HG03095 (cell line): ENCODE measurements at regions not wholly inside any gene's neighbourhood (a gene's known extent, or its start where the extent isn't known, plus 50 kb on each side); places are given as distances from the start of the nearest gene placed in this dataset.

Source experiments
- ATAC-seq: cut with Tn5 transposase; IDR thresholded peaks from one replicate; pipeline ENCODE4 v1.9.1; 2021; ENCODE audit warnings: moderate library complexity; ENCODE audit not compliant: unreplicated experiment

DNA sequence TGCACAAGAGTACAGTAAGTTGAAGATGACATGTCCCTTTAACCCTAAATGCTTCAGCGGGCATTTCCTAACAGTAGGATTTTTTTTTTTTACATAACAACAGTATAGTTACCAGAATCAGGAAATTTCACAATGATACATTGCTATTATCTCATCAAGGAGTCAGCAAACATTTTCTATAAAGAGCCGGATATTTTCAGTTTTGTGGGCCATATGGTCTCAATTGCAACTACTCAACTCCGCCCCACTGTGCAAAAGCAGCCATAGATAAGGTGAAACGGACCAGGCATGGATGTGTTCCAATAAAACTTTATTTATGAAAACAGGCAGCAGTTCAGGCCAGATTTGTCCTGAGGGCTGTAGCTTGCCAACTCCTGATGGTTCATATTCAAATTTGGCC, 130.6 kb downstream of the SMAD6 start:
- ATAC-seq: no peak

DNA sequence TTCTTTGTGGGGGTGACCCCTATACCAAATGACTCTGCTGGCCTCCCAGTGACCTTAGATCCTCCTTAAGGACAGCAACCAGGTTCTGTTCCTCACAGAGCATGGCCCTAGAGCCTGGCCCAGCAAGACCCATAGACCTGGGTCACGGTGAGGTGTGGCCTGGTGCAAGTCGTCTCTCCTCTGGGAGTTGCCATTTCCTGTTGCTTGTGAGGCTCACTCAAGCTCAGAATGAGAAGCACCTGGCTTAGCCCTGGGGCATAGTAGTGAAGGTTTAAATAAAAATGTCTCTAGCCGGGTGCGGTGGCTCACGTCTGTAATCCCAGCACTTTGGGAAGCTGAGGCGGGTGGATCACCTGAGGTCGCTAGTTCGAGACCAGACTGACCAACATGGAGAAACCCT, 131.3 kb downstream of the SMAD6 start:
- ATAC-seq: no peak

DNA sequence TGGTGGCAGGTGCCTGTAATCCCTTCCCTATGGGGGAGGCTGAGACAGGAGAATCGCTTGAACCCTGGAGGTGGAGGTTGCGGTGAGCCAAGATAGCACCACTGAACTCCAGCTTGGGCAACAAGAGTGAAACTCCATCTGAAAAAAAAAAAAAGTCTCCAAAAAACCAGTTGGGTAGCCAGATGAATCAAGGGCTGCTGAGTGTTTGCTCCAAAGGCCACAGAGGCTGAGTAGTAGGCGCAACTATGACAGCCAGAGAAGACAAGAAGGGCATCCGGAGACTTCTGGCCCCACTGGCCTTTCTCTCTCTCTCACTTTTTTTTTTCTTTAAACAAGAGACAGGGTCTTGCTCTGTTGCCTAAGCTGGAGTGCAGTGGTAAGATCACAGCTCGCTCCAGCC, 131.8 kb downstream of the SMAD6 start:
- no peak for ATAC-seq

DNA sequence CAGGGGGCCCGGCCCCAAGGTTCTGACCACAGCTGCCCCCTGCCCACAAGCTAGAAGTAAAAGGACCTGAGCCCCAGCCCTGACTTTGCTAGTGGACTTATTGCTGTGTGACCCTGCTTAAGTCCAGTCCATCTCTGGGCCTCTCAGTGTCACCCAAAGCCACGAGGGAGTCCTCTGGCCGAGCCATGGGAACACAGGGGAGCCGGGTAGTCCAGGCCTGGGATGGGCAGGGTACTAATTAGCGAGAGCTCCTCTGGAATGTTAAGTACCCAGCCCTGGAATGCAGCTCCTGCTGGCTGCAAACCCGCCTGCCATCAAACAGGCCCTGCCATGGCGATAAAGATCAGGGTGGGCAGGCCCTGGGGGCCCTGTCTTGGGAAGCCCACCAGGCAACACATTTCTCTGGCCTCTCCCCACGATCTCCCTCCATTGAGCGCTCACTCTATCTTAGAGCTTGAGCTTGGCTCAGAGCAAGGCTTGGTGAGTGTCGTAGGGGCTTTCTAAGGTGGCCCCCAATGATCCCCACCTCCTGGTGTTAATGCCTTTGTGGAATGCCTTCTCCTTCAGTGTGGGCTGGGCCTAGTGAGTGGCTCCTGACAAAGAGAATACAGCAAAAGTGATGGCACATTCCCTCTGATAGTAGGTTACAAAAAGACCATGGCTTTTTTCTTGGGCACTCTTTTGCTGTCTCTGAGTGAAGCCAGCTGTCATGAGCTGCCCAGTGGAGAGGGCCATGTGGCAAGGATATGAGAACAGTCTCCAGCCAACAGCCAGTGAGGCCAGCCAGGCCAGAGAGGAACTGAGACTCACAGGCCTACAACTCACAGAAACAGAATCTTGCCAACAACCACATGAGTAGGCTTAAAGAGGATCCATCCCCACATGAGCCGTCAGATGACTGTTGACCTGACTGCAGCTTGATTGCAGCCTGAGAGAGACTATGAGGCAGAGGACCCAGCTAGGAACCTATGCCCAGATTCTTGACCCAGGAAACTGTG, 133.1 kb downstream of the SMAD6 start:
- ATAC-seq: no peak

DNA sequence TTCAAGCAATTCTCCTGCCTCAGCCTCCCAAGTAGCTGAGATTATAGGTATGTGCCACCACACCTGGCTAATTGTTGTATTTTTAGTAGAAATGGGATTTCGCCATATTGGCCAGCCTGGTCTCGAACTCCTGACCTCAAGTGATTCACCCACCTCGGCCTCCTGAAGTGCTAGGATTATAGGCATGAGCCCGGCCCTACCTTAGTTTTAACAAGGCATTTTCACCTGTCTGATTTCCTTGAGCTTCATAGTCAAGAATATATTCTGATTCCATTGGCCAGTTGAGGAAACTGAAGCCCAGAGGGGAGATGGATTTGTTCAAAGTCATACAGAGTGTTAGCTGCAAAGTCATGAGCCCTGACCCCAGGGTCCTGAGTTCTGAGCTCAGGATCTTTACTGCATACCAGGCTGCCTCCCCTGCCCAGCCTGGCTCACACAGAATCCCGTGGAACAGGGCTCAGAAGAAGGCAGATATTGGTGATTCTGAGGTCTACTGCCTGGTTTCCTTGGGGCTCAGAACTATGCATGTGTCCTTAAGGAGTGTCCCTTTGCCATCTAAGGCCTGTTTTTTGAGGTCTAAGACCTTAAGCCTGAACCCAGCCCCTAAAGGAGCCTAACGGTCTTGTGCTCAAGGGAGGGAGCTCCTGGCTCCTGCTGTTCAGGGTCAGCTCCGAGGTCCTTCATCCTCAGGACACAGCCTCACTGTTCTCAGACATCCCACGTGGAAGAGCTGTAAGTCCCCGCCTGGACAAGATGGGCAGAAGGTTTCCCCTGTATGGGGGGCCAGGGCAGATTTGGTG, 134.4 kb downstream of the SMAD6 start:
- no peak for ATAC-seq

DNA sequence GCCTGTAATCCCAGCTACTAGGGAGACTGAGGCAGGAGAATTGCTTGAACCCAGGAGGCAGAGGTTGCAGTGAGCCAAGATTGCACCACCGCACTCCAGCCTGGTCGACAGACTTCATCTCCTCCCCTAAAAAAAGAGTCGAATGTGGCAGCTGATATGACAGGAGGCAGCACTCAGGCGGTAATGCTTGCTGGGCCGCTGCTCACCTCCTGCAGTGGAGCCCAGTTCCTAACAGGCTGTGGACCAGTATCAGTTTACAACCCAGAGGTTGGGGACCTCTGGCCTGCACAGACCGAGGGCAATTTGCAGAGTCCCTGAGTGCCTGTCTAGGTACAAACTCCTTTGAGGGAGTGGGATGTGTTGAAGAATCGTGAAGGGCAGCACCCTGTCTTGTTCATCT, 136.2 kb downstream of the SMAD6 start:
- ATAC-seq: no peak

DNA sequence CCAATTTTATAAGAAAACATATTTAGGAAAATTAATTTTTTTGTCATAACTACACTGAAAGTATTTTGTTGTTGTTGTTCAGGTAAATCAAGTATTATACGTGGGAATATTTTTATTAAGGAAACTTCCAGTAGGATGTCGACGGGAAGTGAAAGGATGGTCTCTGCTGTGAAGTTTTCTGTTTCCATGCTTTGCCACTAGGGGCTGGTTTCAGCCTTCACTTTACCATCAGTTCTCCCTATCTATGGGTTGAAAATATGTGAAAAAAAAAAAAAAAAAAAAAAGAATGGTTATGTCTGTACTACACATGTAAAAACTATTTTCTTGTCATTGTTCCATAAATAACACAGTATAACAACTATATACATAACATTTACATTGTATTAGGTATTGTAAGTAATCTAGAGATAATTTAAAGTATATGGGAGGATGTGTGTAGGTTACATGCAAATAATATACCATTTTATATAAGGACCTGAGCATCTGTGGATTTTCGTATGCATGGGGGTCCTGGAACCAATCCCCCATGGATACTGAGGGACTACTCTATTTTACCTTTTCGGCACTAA, 136.7 kb downstream of the SMAD6 start:
- no peak for ATAC-seq

DNA sequence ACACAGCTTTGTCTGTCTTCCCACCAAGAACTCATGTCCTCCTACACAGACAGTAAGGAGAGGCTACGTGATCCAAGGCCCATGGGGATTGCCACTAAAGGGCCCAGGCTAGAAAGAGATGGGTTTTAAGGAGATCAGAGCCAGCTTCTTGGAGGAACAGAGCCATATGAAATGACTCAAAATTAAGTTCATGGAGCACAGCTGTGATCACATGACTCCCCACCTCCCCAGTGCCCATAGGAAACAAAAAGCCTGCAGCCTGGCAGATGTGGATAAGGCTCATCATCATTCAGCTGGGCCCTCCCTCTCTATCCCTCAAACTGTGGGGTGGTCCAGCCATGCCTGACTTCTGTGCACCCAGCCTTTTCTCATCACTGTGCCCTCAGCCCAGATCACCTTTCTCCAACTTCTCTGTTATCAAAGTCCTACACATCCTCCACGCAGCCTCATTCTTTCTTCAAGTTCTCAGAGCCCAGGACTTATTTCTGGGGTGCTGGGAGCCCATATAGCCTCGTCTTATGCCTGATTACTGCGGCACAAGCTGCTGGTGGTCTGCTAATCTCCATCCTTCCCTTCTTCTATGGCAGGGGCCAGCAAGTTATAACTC, 137.6 kb downstream of the SMAD6 start:
- no peak for ATAC-seq

DNA sequence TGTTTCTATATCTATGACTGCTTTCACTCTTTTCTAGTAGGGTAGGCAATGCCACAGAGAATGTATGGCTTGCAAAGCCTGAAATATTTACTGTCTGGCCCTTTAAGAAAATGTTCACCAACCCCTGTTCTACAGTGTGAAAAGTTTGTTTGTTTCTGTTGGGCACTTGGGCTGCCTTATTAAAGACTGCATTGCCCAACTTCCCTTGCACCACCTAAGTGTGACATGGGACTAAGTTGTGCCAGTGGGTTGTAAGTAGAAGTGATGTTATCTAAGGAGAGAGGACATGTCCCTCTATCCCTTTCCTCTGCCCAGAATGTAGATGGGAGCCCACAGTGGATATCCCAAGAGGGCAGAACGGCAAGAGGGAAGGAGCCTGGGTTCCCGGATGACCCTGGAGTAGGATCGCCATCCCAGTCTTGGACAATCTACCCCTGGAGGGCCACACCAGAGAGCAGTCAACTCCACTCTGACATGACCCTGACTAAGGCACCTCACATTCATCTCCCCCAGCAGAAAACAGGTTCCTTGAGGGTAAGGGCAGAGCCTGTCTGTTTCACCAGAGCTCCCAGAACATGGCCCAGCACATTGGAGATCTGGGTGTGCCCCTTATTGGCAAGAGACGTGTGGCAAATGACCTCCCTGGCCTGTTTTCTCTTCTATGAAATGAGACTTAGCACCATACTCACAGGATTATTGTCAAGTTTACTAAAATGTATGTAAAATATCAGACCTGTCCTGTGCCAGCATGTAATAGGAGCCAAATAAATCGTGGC, 138.8 kb downstream of the SMAD6 start:
- no peak for ATAC-seq

DNA sequence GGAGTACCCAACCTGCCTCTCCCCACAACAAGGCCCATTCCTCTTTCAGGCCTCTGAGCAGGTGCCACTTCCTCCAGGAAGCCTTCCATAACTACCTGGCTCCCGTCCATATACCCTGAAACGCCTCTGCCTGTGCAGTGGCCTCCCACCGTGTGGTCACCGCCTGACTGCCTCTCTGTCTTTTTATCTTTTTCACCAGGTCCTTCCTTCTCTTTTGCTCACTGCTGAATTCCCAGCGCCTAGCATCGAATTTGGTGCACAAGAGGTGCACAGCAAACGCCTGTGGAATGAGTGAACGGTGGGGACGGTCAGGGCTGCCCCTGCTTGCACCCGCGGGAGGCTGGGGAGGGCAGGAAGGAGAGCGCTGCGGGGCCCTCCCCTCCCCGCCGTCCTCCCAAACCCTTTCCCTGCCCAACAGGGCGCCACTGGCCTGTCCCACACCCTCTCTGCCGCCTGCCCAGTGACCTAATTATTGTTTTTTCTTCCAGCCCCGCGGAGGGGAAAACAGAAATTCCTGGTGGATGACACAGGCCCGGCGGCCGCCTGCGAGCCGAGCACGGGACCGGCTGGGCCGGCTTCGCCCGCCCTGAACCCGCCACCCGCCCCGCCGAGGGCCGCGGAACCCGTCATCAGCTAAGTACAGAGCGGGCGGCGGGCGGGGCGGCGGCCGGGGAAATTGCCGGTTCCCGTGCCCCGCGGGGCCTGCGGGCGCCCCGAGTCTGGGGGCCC, 140.1 kb downstream of the SMAD6 start:
- no peak for ATAC-seq

DNA sequence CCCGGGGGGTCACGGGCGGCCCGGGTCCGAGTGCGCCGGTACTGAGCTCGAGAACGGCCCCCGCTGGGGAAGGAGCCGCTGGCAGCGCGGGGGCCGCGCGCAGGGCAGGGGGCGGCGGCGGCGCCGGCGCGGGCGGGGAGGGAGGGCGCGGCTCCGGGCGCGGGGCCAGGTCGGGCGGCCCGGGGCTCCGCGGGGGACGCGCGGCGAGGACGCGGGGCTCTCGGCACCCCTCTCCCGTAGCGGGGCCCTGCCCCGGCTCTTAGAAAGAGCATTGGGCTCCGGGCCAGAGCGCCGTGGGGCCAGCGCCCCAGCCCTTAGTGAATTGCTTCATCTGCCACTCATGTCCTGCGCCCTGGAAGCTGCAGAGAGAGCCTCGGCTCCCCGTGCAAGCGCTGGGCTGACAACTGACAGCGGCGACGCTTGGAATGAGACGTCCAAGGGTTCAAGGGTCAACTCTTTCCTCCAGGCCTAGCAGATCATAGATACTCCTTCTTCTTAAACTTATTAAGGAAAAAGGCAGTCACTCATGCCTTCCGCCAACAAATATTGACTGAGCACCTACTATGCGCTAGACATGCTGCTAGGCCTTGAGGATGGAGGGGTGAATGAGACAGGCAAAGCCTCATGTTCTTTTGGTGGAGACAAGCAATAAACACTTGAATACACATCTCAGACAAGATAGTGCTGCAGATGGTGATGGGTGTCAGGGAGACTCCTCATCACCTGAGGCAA, 140.8 kb downstream of the SMAD6 start:
- ATAC-seq: no peak

DNA sequence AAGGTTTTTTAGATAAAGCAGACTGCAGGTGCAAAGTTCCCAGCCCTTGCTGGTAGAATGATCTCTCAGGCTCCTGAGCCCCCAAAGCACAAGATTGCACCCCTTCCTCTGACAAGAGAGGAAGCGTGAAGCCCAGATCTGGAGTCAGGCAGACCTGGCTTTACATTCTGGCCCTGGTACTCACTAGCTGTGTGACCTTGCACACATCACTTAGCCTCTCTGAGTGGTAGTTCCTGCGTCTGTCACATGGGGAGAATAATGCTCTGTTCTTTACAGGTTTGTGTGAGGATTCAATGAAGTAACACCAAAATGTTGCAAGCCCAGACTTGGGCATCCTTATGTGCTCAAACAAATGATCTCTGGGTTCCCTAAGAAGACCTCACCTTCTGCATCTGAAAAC, 141.5 kb downstream of the SMAD6 start:
- no peak for ATAC-seq

DNA sequence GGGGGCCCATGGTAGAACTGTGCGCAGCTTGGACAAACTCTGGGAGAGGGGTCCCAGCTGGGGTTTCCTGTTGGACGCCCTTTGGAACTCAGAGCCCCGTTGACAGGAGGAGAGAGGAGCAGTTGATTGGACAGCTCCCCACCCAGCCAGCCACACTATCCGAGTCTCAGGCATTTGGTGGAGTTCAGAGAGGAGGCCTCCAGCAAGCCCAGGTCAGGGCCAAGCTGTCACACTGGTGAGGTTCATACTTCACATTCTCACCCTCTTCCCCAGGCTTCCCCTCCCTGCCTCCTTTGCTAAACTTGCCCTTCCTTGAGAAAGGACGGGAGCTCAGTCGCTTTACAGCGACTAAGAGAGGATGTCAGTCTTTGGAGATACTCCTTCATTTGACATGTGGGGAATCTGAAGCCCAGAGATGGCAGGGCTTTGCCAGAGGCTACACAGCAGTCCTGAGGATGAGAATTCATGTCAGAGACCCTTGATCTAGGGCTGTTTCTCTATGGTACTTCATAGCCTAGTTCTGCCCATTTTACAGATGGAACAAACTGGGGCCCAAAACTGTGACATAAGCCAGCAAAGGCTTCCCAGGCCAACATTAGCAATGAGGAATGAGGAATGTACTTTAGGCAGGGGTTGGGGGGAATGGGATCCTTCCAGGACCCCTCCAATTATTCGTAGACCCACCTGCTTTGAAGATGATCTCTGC, 142.2 kb downstream of the SMAD6 start:
- no peak for ATAC-seq

DNA sequence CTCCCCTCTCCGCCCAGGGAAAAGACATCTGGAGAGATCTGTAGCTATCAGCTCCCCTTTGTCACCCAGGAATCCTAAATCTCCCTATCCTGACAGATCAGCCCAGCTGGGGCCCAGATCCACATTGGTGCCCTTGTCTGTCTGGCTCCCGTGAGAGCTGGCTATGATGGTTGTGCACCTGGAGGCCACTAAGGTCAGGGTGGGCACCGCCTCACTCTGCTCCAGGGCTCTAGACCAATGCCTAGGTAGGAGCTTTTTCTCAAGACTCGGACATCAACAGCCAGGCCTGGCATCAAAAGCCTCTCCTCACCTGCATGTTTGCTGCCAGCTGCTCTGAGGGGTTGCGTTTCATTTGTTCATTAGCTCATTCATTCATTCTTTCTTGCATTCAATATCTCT, 142.7 kb downstream of the SMAD6 start:
- ATAC-seq: no peak

DNA sequence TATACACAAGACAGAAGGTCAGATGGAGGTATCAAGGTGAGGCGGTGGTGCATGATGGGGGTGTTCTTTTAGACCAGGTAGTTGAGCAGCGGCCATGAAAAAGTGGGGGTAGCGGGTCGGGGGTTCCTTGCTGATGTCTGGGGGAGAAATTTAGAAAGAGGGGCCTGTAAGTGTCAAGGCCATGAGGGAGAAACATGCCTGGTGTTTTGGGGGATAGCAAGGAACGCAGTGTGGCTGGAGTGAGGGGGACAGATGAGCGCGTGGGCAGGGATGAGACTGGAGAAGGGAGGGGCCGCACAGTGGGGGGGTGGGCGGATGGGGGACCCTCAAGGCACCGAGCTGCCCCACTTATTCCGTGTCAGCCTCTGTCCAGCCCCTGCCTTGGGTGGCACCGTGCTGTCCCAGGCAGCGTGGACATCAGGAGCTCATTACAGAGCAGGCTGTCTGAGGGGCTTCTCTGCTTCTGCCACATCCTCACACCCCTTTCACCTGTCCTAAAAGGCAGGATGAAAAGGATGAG, 143.3 kb downstream of the SMAD6 start:
- no peak for ATAC-seq

DNA sequence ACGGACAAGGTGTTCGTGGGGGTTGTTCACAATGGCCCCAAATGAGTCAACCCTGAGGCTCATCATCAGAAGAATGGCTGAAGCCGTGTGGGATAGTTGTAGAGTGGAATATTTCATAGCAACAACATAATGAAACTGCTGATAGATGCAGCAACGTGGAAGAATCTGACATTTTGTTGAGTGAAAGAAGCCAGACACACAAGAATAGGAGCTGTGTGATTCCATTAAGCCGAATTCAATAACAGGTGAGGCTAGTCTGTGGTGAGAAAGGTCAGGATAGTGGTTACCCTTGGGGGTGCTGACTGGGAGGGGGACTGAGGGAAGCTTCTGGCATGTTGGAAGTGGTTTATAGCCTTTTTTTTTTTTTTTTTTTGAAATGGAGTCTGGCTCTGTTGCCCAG, 144.0 kb downstream of the SMAD6 start:
- ATAC-seq: no peak

DNA sequence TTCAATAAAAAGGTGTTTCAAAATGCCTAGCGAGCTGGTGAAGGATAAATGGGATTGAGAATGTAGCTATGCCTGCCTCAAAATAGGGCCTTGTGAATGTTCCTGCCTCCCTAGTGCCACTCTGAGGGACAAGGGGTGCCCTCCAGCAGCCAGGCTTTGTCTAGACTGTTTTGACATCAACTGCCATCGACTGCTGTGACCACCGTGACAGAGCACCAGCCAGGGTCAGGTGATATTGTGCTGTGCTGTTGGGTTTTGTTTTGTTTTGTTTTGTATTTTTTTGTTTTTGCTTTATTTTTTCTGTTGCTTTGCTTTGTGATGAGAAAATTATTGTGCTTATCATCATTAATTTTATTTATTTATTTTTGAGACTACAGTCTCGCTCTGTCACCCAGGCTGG, 144.8 kb downstream of the SMAD6 start:
- no peak for ATAC-seq

DNA sequence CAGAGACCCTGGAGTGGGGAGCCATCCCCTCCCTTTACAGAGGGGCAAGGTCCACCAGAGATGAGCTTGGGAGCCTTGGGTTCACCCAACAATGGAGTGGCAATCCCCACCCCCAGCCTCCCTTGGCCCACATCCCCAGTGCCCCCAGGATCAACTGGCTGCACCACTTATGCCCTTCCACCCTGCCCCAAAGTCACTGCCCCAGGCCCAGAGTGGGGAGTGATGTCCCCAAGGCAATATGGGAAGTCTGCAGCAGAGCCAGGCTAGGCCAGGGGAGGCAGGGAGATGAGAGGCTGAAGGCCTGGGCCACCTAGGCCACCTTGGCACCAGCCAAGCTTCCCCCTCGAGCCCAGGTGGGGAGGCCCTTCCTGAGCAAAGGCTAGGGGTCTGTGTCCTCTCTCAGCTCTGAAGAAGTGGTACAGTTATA, 145.5 kb downstream of the SMAD6 start:
- ATAC-seq: no peak
